GM12875 (cell line): ENCODE measurements at regions not wholly inside any gene's neighbourhood (a gene's known extent, or its start where the extent isn't known, plus 50 kb on each side); places are given as distances from the start of the nearest gene placed in this dataset.

Source experiments
- H3K4me3 ChIP-seq: one replicate; pipeline ENCODE4 v1.5.1; 2011; ENCODE audit warnings: low read depth, low read length, control low read depth
- TF ChIP-seq, protein P1 (sequence below): IDR thresholded peaks from 2 replicates; pipeline ENCODE4 v1.5.1; 2011; ENCODE audit warnings: low read depth, mild to moderate bottlenecking, control low read depth, inconsistent platforms, low read length, moderate library complexity, borderline replicate concordance; ENCODE audit not compliant: insufficient read depth

- TF ChIP-seq, protein P1, sequence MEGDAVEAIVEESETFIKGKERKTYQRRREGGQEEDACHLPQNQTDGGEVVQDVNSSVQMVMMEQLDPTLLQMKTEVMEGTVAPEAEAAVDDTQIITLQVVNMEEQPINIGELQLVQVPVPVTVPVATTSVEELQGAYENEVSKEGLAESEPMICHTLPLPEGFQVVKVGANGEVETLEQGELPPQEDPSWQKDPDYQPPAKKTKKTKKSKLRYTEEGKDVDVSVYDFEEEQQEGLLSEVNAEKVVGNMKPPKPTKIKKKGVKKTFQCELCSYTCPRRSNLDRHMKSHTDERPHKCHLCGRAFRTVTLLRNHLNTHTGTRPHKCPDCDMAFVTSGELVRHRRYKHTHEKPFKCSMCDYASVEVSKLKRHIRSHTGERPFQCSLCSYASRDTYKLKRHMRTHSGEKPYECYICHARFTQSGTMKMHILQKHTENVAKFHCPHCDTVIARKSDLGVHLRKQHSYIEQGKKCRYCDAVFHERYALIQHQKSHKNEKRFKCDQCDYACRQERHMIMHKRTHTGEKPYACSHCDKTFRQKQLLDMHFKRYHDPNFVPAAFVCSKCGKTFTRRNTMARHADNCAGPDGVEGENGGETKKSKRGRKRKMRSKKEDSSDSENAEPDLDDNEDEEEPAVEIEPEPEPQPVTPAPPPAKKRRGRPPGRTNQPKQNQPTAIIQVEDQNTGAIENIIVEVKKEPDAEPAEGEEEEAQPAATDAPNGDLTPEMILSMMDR: no peak
- no peak overlapping the region for H3K4me3 ChIP-seq
These were observed 197.8 kb upstream of the HMCN1 start for GRCh38 chr1:185536165-185536920.

DNA sequence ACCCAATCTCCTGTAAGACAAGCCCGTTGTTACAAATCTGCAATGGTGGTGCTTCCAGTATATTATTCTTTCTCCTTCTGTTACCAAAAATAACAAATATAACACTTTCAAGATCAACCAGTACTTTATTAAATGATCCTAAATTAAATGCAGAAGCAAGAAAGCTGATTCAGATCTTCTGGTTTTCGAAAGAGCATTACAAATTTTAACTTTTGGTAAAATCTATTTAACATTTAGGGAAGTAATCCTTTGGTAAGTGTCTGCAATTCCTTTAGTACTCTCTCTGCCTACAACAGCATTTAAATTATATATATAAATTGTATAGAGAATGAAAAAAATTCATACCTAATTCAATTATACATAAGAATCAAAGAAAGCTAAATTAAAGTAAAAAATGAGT is 198.6 kb upstream of the HMCN1 start:
- TF ChIP-seq, protein P1: no peak
- no peak overlapping the region for H3K4me3 ChIP-seq

- H3K4me3 ChIP-seq: no peak overlapping the region
- TF ChIP-seq, protein P1: no peak
These were observed 199.4 kb upstream of the HMCN1 start for GRCh38 chr1:185534801-185535200.

DNA sequence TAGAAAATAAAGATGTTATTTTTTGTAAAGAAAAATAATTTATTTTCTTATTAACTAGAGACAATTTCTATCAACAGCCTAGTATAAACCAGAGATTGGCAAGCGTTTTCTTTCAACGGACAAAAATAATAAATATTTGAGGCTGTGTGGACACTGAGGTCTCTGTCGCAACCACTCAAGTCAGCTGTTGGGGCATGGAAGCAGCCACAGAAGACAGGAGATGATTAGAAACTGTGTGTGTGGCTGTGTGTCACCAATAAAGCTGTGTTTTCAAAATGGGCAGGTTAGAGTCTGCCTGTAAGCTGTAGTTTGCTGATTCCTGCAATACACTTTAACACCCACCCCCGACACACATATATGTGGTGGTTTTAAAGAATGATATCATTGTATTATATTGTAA is 200.6 kb upstream of the HMCN1 start:
- TF ChIP-seq, protein P1: no peak
- no peak overlapping the region for H3K4me3 ChIP-seq

DNA sequence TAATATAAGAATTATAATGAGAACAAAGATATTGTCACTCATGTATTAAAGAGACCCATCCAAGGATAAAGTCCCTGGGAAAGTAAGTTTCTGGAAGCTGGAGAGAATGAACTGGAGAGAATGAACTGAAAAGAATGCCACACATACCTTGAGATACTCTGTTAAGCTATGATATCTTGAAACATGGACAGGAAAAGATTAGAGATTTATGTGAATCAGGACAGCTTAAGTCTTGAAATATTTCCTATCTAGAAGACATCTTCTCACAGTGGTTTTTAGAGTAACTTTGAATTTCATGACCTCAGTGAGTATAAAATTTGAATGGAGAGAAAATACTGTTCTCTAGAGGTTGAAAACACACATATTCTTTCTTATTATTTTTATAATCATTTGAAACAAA is 201.3 kb upstream of the HMCN1 start:
- TF ChIP-seq, protein P1: no peak
- H3K4me3 ChIP-seq: no peak overlapping the region

DNA sequence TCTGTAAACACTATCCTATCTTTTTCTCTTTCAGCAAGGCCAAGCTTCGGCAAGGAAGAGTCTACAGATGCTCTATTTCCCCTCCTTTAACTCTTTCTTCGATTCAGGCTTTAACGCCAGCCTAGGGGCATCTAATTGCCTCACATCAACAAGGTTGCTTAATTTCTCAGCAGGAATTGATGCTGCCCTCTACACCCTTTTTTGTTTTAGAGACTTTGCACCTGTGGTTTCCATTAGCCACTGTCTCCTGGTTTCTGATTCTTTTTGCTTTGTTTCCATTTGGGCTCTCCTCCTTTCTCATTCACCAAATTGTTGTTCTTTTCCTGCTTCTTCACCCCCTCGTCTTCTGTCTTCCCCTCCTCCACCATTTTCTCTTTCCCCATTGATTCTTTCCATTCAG is 202.4 kb upstream of the HMCN1 start:
- TF ChIP-seq, protein P1: no peak
- H3K4me3 ChIP-seq: no peak overlapping the region

DNA sequence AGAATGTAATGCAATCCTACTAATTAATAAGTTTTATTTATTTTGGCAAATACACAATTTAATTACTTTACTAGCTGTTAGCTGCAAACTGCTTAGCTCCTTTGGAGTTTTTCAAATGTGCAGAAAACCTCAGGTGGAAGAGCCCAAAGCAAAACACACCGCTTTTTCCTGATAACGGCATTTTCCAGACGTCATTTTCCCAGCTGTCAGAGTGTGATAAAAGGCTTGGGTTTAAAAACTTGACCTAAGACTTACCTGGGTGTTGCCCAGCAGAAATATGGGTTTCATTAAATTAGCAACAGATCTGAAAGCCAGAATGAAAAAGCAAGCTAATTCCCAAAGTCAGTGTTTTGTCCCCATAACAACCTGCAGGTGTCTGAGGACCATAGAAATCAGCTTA is 204.0 kb upstream of the HMCN1 start:
- TF ChIP-seq, protein P1: no peak
- H3K4me3 ChIP-seq: no peak overlapping the region
